ENCODE measurements at regions not wholly inside any gene's neighbourhood (a gene's known extent, or its start where the extent isn't known, plus 50 kb on each side); places are given as distances from the start of the nearest gene placed in this dataset.

DNA sequence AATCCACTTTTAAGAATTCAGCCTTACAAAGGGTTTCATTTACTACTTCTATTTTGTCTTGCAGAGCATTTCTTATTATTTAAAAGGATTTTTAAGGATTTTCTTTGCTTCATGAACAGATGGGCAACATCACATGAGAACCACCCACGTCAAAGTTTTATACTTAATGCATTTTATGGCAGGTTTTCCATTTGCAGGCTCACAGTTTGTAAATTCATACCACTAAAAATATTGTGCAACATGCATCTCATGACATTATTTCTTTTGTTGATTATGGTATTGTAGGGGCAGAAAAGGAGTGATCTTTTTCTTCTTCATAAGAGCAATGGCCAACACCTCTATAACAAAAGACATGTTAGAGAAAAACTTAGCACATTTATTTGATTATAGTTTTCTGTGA is 554.0 kb upstream of the SPRY2 start:
- Histone ChIP-seq H3K27ac (ENCODE audit: low read depth) (no peak overlapping the region), H3F3A (replicated peaks; ENCODE audit: low read depth) (no peaks in the 10 kb centered on the region), H4K20me1 (replicated peaks; ENCODE audit: insufficient read depth) (no peaks in the 10 kb centered on the region), H3K4me1 (ENCODE audit: insufficient read depth) (no peaks in the 10 kb centered on the region), H3K27me3 (ENCODE audit: insufficient read depth) (no peaks in the 10 kb centered on the region), H3K4me2 (no peak overlapping the region), H2AFZ (no peak overlapping the region), H3K36me3 (ENCODE audit: insufficient read depth) (no peaks in the 10 kb centered on the region), H3K79me2 (replicated peaks; ENCODE audit: insufficient read depth) (no peaks in the 10 kb centered on the region), H3K4me3 (no peak overlapping the region), H3K9me2 (ENCODE audit: insufficient read depth) (no peaks in the 10 kb centered on the region)
- no peak overlapping the region for H3K4me3 Mint-ChIP-seq
- H3K27me3 Mint-ChIP-seq (ENCODE audit: insufficient read depth, low read depth, poor library complexity) = no peaks in the 10 kb centered on the region
- ATAC-seq (no peak), DNase-seq (ENCODE audit: low spot score) (no peak)
- no peaks in the 10 kb centered on the region for H3K4me1 Mint-ChIP-seq
- H3K36me3 Mint-ChIP-seq (ENCODE audit: low read depth) = no peaks in the 10 kb centered on the region
- no peak overlapping the region for H3K27ac Mint-ChIP-seq
- TF ChIP-seq POLR2AphosphoS5 (IDR thresholded peaks at IDR 0.05; ENCODE audit: low read depth) (no peak), JUNB (IDR thresholded peaks at IDR 0.05; ENCODE audit: unreplicated experiment) (no peak), EZH2phosphoT487 (IDR thresholded peaks at IDR 0.05; ENCODE audit: unreplicated experiment) (no peak), ZNF331 (CRISPR knock-in tag; IDR thresholded peaks at IDR 0.05; ENCODE audit: low read depth) (no peak), ZNF114 (CRISPR knock-in tag; IDR thresholded peaks at IDR 0.05) (no peak)
- TF ChIP-seq, protein P1, sequence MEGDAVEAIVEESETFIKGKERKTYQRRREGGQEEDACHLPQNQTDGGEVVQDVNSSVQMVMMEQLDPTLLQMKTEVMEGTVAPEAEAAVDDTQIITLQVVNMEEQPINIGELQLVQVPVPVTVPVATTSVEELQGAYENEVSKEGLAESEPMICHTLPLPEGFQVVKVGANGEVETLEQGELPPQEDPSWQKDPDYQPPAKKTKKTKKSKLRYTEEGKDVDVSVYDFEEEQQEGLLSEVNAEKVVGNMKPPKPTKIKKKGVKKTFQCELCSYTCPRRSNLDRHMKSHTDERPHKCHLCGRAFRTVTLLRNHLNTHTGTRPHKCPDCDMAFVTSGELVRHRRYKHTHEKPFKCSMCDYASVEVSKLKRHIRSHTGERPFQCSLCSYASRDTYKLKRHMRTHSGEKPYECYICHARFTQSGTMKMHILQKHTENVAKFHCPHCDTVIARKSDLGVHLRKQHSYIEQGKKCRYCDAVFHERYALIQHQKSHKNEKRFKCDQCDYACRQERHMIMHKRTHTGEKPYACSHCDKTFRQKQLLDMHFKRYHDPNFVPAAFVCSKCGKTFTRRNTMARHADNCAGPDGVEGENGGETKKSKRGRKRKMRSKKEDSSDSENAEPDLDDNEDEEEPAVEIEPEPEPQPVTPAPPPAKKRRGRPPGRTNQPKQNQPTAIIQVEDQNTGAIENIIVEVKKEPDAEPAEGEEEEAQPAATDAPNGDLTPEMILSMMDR (conservative IDR thresholded peaks at IDR 0.05; ENCODE audit: low read depth in 2 of 2) = no peak
- no peaks in the 10 kb centered on the region for H3K9me3 Mint-ChIP-seq

DNA sequence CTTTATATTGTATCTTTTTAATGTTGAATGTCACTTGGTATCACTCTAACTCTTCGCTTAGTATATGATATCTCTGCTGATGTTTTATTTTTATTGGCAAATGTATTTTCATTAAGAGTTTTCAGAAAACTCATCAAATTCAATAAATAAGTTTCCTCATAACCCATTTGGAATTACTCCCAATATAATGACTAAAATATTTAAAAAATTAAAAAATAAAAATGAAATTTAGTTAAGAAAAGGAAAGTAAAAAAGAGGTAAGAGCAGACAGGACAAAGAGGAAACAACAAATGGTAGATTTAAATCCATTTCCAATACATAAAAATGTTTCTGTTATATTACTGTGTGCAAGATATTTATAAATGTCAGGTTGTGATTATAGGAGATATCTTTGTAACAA is 548.9 kb upstream of the SPRY2 start:
- DNase-seq (ENCODE audit: low spot score) = no peak
- Histone ChIP-seq H3F3A (replicated peaks; ENCODE audit: low read depth) (no peaks in the 10 kb centered on the region), H3K36me3 (ENCODE audit: insufficient read depth) (no peaks in the 10 kb centered on the region), H2AFZ (no peak overlapping the region), H4K20me1 (replicated peaks; ENCODE audit: insufficient read depth) (no peaks in the 10 kb centered on the region), H3K4me2 (no peak overlapping the region), H3K4me1 (ENCODE audit: insufficient read depth) (no peaks in the 10 kb centered on the region), H3K4me3 (no peak overlapping the region), H3K27ac (ENCODE audit: low read depth) (no peak overlapping the region), H3K27me3 (ENCODE audit: insufficient read depth) (0 out of 2 replicates have a peak, but pooled peaks cover under 1% of the 10 kb centered on the region), H3K9me2 (ENCODE audit: insufficient read depth) (no peaks in the 10 kb centered on the region), H3K79me2 (replicated peaks; ENCODE audit: insufficient read depth) (no peaks in the 10 kb centered on the region)
- Mint-ChIP-seq H3K4me1 (0 out of 3 replicates have a peak, but pooled peaks cover 2% of the 10 kb centered on the region), H3K9me3 (no peaks in the 10 kb centered on the region), H3K27me3 (ENCODE audit: insufficient read depth, low read depth, poor library complexity) (no peaks in the 10 kb centered on the region), H3K36me3 (ENCODE audit: low read depth) (no peaks in the 10 kb centered on the region), H3K4me3 (no peak overlapping the region), H3K27ac (no peak overlapping the region)
- ATAC-seq = no peak
- TF ChIP-seq EZH2phosphoT487 (IDR thresholded peaks at IDR 0.05; ENCODE audit: unreplicated experiment) (no peak), CREB1 (CRISPR knock-in tag; IDR thresholded peaks at IDR 0.05; ENCODE audit: low read depth) (no peak), JUNB (IDR thresholded peaks at IDR 0.05; ENCODE audit: unreplicated experiment) (no peak)
- TF ChIP-seq, protein P2, sequence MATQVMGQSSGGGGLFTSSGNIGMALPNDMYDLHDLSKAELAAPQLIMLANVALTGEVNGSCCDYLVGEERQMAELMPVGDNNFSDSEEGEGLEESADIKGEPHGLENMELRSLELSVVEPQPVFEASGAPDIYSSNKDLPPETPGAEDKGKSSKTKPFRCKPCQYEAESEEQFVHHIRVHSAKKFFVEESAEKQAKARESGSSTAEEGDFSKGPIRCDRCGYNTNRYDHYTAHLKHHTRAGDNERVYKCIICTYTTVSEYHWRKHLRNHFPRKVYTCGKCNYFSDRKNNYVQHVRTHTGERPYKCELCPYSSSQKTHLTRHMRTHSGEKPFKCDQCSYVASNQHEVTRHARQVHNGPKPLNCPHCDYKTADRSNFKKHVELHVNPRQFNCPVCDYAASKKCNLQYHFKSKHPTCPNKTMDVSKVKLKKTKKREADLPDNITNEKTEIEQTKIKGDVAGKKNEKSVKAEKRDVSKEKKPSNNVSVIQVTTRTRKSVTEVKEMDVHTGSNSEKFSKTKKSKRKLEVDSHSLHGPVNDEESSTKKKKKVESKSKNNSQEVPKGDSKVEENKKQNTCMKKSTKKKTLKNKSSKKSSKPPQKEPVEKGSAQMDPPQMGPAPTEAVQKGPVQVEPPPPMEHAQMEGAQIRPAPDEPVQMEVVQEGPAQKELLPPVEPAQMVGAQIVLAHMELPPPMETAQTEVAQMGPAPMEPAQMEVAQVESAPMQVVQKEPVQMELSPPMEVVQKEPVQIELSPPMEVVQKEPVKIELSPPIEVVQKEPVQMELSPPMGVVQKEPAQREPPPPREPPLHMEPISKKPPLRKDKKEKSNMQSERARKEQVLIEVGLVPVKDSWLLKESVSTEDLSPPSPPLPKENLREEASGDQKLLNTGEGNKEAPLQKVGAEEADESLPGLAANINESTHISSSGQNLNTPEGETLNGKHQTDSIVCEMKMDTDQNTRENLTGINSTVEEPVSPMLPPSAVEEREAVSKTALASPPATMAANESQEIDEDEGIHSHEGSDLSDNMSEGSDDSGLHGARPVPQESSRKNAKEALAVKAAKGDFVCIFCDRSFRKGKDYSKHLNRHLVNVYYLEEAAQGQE (IDR thresholded peaks at IDR 0.05; ENCODE audit: unreplicated experiment) = no peak
- TF ChIP-seq, protein P3, sequence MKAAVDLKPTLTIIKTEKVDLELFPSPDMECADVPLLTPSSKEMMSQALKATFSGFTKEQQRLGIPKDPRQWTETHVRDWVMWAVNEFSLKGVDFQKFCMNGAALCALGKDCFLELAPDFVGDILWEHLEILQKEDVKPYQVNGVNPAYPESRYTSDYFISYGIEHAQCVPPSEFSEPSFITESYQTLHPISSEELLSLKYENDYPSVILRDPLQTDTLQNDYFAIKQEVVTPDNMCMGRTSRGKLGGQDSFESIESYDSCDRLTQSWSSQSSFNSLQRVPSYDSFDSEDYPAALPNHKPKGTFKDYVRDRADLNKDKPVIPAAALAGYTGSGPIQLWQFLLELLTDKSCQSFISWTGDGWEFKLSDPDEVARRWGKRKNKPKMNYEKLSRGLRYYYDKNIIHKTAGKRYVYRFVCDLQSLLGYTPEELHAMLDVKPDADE (IDR thresholded peaks at IDR 0.05) = no peak
- TF ChIP-seq, protein P4, sequence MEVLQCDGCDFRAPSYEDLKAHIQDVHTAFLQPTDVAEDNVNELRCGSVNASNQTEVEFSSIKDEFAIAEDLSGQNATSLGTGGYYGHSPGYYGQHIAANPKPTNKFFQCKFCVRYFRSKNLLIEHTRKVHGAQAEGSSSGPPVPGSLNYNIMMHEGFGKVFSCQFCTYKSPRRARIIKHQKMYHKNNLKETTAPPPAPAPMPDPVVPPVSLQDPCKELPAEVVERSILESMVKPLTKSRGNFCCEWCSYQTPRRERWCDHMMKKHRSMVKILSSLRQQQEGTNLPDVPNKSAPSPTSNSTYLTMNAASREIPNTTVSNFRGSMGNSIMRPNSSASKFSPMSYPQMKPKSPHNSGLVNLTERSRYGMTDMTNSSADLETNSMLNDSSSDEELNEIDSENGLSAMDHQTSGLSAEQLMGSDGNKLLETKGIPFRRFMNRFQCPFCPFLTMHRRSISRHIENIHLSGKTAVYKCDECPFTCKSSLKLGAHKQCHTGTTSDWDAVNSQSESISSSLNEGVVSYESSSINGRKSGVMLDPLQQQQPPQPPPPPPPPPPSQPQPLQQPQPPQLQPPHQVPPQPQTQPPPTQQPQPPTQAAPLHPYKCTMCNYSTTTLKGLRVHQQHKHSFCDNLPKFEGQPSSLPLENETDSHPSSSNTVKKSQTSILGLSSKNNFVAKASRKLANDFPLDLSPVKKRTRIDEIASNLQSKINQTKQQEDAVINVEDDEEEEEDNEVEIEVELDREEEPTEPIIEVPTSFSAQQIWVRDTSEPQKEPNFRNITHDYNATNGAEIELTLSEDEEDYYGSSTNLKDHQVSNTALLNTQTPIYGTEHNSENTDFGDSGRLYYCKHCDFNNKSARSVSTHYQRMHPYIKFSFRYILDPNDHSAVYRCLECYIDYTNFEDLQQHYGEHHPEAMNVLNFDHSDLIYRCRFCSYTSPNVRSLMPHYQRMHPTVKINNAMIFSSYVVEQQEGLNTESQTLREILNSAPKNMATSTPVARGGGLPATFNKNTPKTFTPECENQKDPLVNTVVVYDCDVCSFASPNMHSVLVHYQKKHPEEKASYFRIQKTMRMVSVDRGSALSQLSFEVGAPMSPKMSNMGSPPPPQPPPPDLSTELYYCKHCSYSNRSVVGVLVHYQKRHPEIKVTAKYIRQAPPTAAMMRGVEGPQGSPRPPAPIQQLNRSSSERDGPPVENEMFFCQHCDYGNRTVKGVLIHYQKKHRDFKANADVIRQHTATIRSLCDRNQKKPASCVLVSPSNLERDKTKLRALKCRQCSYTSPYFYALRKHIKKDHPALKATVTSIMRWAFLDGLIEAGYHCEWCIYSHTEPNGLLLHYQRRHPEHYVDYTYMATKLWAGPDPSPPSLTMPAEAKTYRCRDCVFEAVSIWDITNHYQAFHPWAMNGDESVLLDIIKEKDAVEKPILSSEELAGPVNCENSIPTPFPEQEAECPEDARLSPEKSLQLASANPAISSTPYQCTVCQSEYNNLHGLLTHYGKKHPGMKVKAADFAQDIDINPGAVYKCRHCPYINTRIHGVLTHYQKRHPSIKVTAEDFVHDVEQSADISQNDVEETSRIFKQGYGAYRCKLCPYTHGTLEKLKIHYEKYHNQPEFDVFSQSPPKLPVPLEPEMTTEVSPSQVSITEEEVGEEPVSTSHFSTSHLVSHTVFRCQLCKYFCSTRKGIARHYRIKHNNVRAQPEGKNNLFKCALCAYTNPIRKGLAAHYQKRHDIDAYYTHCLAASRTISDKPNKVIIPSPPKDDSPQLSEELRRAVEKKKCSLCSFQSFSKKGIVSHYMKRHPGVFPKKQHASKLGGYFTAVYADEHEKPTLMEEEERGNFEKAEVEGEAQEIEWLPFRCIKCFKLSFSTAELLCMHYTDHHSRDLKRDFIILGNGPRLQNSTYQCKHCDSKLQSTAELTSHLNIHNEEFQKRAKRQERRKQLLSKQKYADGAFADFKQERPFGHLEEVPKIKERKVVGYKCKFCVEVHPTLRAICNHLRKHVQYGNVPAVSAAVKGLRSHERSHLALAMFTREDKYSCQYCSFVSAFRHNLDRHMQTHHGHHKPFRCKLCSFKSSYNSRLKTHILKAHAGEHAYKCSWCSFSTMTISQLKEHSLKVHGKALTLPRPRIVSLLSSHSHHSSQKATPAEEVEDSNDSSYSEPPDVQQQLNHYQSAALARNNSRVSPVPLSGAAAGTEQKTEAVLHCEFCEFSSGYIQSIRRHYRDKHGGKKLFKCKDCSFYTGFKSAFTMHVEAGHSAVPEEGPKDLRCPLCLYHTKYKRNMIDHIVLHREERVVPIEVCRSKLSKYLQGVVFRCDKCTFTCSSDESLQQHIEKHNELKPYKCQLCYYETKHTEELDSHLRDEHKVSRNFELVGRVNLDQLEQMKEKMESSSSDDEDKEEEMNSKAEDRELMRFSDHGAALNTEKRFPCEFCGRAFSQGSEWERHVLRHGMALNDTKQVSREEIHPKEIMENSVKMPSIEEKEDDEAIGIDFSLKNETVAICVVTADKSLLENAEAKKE (CRISPR knock-in tag; IDR thresholded peaks at IDR 0.05) = no peak
